PC-9 (cell line): ENCODE measurements at regions not wholly inside any gene's neighbourhood (a gene's known extent, or its start where the extent isn't known, plus 50 kb on each side); places are given as distances from the start of the nearest gene placed in this dataset.
"Not testable (repeated sequence)": the region's sequence is repeated elsewhere in the genome, so short reads cannot be mapped to it uniquely, and the experiment has no call there.

ENCODE experiments used
- CTCF ChIP-seq: fragments of 200-600 bp; sonication (generic); conservative IDR thresholded peaks from 2 replicates; pipeline ENCODE4 v1.6.1; 2017; ENCODE audit warnings: mixed run types, antibody characterized with exemption, mild to moderate bottlenecking, moderate library complexity
- EZH2 ChIP-seq: fragments of 200-600 bp; sonication (generic); IDR thresholded peaks from 2 replicates; pipeline ENCODE4 v1.8.0; 2017; ENCODE audit warnings: antibody characterized with exemption, low read depth

GRCh38 chr2:103403388-103403787 lies 641.6 kb downstream of the TMEM182 start:
- TF ChIP-seq CTCF, EZH2: not testable (repeated sequence)
